HCT116 (cell line): ENCODE measurements at regions not wholly inside any gene's neighbourhood (a gene's known extent, or its start where the extent isn't known, plus 50 kb on each side); places are given as distances from the start of the nearest gene placed in this dataset.

Experiments used
- ATAC-seq: fragments of 200-7000 bp; cut with Tn5 transposase; 2 replicates; pipeline ENCODE4 v1.9.1; 2020; ENCODE audit warnings: mild to moderate bottlenecking, moderate library complexity
- BruUV-seq: library from RNA; stranded (reverse); fragments of 400-500 nt; replicated peaks from 2 replicates; lab custom pipeline; 2021; lab: Mats Ljungman, UMichigan
- CTCF ChIA-PET: fragments of 300-600 bp; sonication (Branson Sonifier 250); formaldehyde crosslinking; loops from one replicate; lab custom pipeline; 2021; ENCODE audit warnings: antibody characterized with exemption; lab: Charles Lee
- POLR2A ChIA-PET: fragments of 300-600, 350-600 bp; sonication (Branson Sonifier 250); formaldehyde crosslinking; loops from one replicate; lab custom pipeline; 2021; ENCODE audit warnings: antibody characterized with exemption; lab: Charles Lee
- RAD21 ChIA-PET, 2 experiments: fragments of 300-600 bp; sonication (Branson Sonifier 250); formaldehyde crosslinking; loops; one replicate each; lab custom pipeline; 2023; ENCODE audit warnings: low total read pairs in 2 of 2; ENCODE audit not compliant: uncharacterized antibody in 2 of 2, unreplicated experiment in 2 of 2, low non-redundant PET in 1 of 2; lab: Charles Lee
- DNase-seq: peaks from one replicate; pipeline ENCODE4 v3.0.0-alpha.2; 2010; ENCODE audit warnings: low read depth, low spot score
- H2AFZ ChIP-seq: fragments of 200-600 bp; shearing (Covaris generic), sonication (generic); 2 replicates; pipeline ENCODE4 v1.6.1; 2017; ENCODE audit warnings: low read depth, mixed run types, mixed read lengths, antibody characterized with exemption, low read length; ENCODE audit not compliant: poor library complexity, severe bottlenecking
- H3K27ac ChIP-seq: 2 replicates; pipeline ENCODE4 v1.5.1; 2012; ENCODE audit warnings: low read depth, low read length
- H3K27me3 ChIP-seq: fragments of 200-600 bp; sonication (generic); 2 replicates; pipeline ENCODE4 v1.6.1; 2016; ENCODE audit warnings: mixed run types, low read length, mixed read lengths; ENCODE audit not compliant: insufficient read depth
- H3K36me3 ChIP-seq, 2 experiments: fragments of 200-500 bp in 1 of 2; fragments of 200-600 bp in 1 of 2; sonication (Bioruptor generic) in 1 of 2; sonication (generic) in 1 of 2; 2 replicates each; pipeline versions ENCODE4 v1.5.1 to v1.6.1; 2014 to 2016; ENCODE audit warnings: low read length in 2 of 2, inconsistent platforms in 1 of 2, mixed read lengths in 1 of 2, mixed run types in 1 of 2; ENCODE audit not compliant: insufficient read depth in 2 of 2, control insufficient read depth in 1 of 2
- H3K4me1 ChIP-seq, 2 experiments: fragments of 200-600 bp in 1 of 2; sonication (generic) in 1 of 2; 2 replicates each; pipeline versions ENCODE4 v1.5.1 to v1.6.1; 2012 to 2017; ENCODE audit warnings: low read length in 2 of 2, inconsistent platforms in 1 of 2, mild to moderate bottlenecking in 1 of 2, mixed read lengths in 1 of 2, mixed run types in 1 of 2, moderate library complexity in 1 of 2; ENCODE audit not compliant: insufficient read depth in 2 of 2, control insufficient read depth in 1 of 2
- H3K4me2 ChIP-seq: fragments of 200-600 bp; sonication (generic); 2 replicates; pipeline ENCODE4 v1.6.1; 2017; ENCODE audit warnings: mixed run types, low read length, mixed read lengths
- H3K4me3 ChIP-seq, 2 experiments: fragments of 200-600 bp in 1 of 2; sonication (generic) in 1 of 2; replicated peaks in 1 of 2; 2 replicates each; pipeline ENCODE4 v1.5.1; 2011 to 2016; ENCODE audit warnings: low read length in 2 of 2, control low read depth in 1 of 2, low read depth in 1 of 2, mild to moderate bottlenecking in 1 of 2, mixed read lengths in 1 of 2, mixed run types in 1 of 2
- H3K79me2 ChIP-seq: fragments of 200-600 bp; sonication (generic); 2 replicates; pipeline ENCODE4 v1.6.1; 2017; ENCODE audit warnings: mild to moderate bottlenecking, mixed run types, low read length, moderate library complexity, mixed read lengths; ENCODE audit not compliant: insufficient read depth
- H3K9ac ChIP-seq: fragments of 200-600 bp; sonication (generic); 2 replicates; pipeline ENCODE4 v1.6.1; 2016; ENCODE audit warnings: low read length, mixed read lengths
- H3K9me2 ChIP-seq: fragments of 200-600 bp; sonication (generic), shearing (Covaris generic); 2 replicates; pipeline ENCODE4 v1.6.1; 2017; ENCODE audit warnings: mixed run types, mild to moderate bottlenecking, moderate library complexity; ENCODE audit not compliant: insufficient read depth
- H3K9me3 ChIP-seq, 2 experiments: fragments of 200-500 bp in 1 of 2; fragments of 200-600 bp in 1 of 2; sonication (Bioruptor generic) in 1 of 2; sonication (generic) in 1 of 2; 2 replicates each; pipeline ENCODE4 v1.6.1; 2014 to 2017; ENCODE audit warnings: low read length in 2 of 2, mixed read lengths in 2 of 2, inconsistent platforms in 1 of 2, low read depth in 1 of 2, mild to moderate bottlenecking in 1 of 2, mixed run types in 1 of 2, moderate library complexity in 1 of 2; ENCODE audit not compliant: control insufficient read depth in 1 of 2, insufficient read depth in 1 of 2
- H4K20me1 ChIP-seq: fragments of 200-600 bp; sonication (generic), shearing (Covaris generic); 2 replicates; pipeline ENCODE4 v1.6.1; 2017; ENCODE audit warnings: mixed run types, mild to moderate bottlenecking, moderate library complexity; ENCODE audit not compliant: insufficient read depth
- CBX3 ChIP-seq: IDR thresholded peaks from 2 replicates; pipeline ENCODE4 v1.6.1; 2012; ENCODE audit warnings: low read depth
- EZH2 ChIP-seq: fragments of 200-600 bp; sonication (generic); IDR thresholded peaks from 2 replicates; pipeline ENCODE4 v1.6.1; 2017; ENCODE audit warnings: antibody characterized with exemption, mixed run types
- SP1 ChIP-seq: IDR thresholded peaks from 2 replicates; pipeline ENCODE4 v1.6.1; 2012; ENCODE audit warnings: low read depth
- SRF ChIP-seq: IDR thresholded peaks from 2 replicates; pipeline ENCODE4 v1.6.1; 2012; ENCODE audit warnings: low read depth
- ZNF274 ChIP-seq: fragments of 200-500 bp; sonication (Bioruptor generic); IDR thresholded peaks from 2 replicates; pipeline ENCODE4 v1.6.1; 2014; ENCODE audit warnings: mild to moderate bottlenecking, low read depth, low read length, inconsistent platforms
- intact Hi-C: fragments of 100-400 bp; cut with micrococcal nuclease; formaldehyde crosslinking; loops from 2 replicates; pipeline ENCODE4 v1.10.0; 2022
- TF ChIP-seq, protein P1 (sequence below): IDR thresholded peaks from 2 replicates; pipeline ENCODE4 v1.6.1; 2012
- TF ChIP-seq, protein P2 (sequence below), 3 experiments: fragments of 200-600 bp in 1 of 3; sonication (generic) in 1 of 3; IDR thresholded peaks in 2 of 3; conservative IDR thresholded peaks in 1 of 3; 2 replicates each; pipeline ENCODE4 v1.5.1; 2012 to 2017; ENCODE audit warnings: low read depth in 2 of 3, low read length in 2 of 3, antibody characterized with exemption in 1 of 3, borderline replicate concordance in 1 of 3, control low read depth in 1 of 3, mild to moderate bottlenecking in 1 of 3, mixed read lengths in 1 of 3, mixed run types in 1 of 3, moderate library complexity in 1 of 3; ENCODE audit not compliant: insufficient read depth in 1 of 3

DNA sequence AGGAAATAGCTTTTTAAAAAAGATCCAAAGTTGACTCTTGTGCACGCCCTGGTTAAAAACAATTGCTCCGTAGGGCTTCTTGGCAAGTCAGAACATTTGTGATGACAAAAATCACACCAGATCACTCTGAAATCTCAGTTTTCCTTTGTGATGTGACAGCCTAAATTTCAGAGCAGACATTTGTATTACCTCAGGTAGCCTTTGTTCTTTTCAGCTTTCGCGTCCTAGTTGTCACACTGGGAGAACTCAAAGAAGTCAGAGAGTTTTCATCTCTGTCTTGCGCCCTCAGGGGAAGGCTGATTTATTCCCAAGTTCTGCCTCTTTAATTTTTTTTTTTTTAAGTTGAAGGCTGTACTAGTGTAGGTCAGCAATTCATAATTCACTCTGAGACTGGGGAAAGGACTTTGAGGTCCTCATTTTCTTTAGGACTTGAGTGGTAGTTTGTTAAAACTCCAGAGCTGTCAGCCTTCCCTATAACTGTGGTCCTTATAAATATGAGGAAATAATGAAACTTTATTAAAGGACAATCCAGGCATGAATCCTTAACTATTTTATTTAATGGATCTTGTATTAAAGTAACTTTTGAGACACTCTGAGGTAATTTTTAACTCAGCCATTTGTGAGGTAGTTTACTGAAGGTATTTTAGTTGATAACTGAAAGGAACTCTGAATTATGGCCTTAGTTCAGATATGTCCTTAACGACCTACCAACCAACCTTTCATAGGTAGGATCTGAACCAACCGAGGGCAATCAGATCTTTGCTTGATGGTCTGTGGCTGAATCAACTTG is 525.1 kb upstream of the FAM98A start:
- H3K9me3 ChIP-seq: peaks cover 4 to 13% of the 10 kb centered on the region in 2 experiments; a peak in 2 of 4 replicates
- intact Hi-C loops: no loop called here

More for the DNA sequence above, 525.1 kb upstream of the FAM98A start:
- DNase-seq (no peak), ATAC-seq (no peak)
- ChIA-PET POLR2A (no interaction called here), RAD21 (no interaction called here), CTCF (no interaction called here)
- Histone ChIP-seq H3K4me3 (no peak overlapping the region), H3K4me2 (no peak overlapping the region), H3K79me2 (no peaks in the 10 kb centered on the region), H3K27me3 (no peaks in the 10 kb centered on the region), H2AFZ (no peak overlapping the region), H3K4me1 (no peaks in the 10 kb centered on the region), H3K9me2 (no peaks in the 10 kb centered on the region), H3K9ac (no peak overlapping the region), H3K27ac (no peak overlapping the region), H3K36me3 (no peaks in the 10 kb centered on the region), H4K20me1 (no peaks in the 10 kb centered on the region)
- BruUV-seq: no TSS peak
- TF ChIP-seq ZNF274: no peak
- TF ChIP-seq, protein P1, sequence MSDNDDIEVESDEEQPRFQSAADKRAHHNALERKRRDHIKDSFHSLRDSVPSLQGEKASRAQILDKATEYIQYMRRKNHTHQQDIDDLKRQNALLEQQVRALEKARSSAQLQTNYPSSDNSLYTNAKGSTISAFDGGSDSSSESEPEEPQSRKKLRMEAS: no peak
- TF ChIP-seq SRF: no peak
- no peak for TF ChIP-seq SP1
- no peak for TF ChIP-seq CBX3
- TF ChIP-seq EZH2: no peak
- TF ChIP-seq, protein P2, sequence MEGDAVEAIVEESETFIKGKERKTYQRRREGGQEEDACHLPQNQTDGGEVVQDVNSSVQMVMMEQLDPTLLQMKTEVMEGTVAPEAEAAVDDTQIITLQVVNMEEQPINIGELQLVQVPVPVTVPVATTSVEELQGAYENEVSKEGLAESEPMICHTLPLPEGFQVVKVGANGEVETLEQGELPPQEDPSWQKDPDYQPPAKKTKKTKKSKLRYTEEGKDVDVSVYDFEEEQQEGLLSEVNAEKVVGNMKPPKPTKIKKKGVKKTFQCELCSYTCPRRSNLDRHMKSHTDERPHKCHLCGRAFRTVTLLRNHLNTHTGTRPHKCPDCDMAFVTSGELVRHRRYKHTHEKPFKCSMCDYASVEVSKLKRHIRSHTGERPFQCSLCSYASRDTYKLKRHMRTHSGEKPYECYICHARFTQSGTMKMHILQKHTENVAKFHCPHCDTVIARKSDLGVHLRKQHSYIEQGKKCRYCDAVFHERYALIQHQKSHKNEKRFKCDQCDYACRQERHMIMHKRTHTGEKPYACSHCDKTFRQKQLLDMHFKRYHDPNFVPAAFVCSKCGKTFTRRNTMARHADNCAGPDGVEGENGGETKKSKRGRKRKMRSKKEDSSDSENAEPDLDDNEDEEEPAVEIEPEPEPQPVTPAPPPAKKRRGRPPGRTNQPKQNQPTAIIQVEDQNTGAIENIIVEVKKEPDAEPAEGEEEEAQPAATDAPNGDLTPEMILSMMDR (IDR thresholded peaks at IDR 0.05 in 2 of 3, conservative IDR thresholded peaks at IDR 0.05 in 1 of 3; ENCODE audit: borderline replicate concordance in 1 of 3, insufficient read depth in 1 of 3, low read depth in 2 of 3, low read length in 2 of 3): no peak
